ENCODE measurements at regions not wholly inside any gene's neighbourhood (a gene's known extent, or its start where the extent isn't known, plus 50 kb on each side); places are given as distances from the start of the nearest gene placed in this dataset.

GRCh38 chr2:42921147-42921520, 128.8 kb upstream of the HAAO start:
- no peak for TF ChIP-seq POLR2A (IDR thresholded peaks at IDR 0.05; ENCODE audit: low read depth, low read length)
- TF ChIP-seq, protein P1, sequence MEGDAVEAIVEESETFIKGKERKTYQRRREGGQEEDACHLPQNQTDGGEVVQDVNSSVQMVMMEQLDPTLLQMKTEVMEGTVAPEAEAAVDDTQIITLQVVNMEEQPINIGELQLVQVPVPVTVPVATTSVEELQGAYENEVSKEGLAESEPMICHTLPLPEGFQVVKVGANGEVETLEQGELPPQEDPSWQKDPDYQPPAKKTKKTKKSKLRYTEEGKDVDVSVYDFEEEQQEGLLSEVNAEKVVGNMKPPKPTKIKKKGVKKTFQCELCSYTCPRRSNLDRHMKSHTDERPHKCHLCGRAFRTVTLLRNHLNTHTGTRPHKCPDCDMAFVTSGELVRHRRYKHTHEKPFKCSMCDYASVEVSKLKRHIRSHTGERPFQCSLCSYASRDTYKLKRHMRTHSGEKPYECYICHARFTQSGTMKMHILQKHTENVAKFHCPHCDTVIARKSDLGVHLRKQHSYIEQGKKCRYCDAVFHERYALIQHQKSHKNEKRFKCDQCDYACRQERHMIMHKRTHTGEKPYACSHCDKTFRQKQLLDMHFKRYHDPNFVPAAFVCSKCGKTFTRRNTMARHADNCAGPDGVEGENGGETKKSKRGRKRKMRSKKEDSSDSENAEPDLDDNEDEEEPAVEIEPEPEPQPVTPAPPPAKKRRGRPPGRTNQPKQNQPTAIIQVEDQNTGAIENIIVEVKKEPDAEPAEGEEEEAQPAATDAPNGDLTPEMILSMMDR (IDR thresholded peaks at IDR 0.05; ENCODE audit: extremely low read depth in 1 of 2, insufficient read depth in 1 of 2, low read depth in 1 of 2, low read length in 2 of 2) = no peak
- TF ChIP-seq MYC (IDR thresholded peaks at IDR 0.05; ENCODE audit: low read depth, low read length) = no peak

Data from endothelial cell of umbilical vein (primary cell).